GM21825 (cell line): ENCODE measurements at regions not wholly inside any gene's neighbourhood (a gene's known extent, or its start where the extent isn't known, plus 50 kb on each side); places are given as distances from the start of the nearest gene placed in this dataset.

Experiments
- ATAC-seq: cut with Tn5 transposase; IDR thresholded peaks from one replicate; pipeline ENCODE4 v1.9.1; 2021; ENCODE audit warnings: mild to moderate bottlenecking, moderate library complexity; ENCODE audit not compliant: unreplicated experiment

DNA sequence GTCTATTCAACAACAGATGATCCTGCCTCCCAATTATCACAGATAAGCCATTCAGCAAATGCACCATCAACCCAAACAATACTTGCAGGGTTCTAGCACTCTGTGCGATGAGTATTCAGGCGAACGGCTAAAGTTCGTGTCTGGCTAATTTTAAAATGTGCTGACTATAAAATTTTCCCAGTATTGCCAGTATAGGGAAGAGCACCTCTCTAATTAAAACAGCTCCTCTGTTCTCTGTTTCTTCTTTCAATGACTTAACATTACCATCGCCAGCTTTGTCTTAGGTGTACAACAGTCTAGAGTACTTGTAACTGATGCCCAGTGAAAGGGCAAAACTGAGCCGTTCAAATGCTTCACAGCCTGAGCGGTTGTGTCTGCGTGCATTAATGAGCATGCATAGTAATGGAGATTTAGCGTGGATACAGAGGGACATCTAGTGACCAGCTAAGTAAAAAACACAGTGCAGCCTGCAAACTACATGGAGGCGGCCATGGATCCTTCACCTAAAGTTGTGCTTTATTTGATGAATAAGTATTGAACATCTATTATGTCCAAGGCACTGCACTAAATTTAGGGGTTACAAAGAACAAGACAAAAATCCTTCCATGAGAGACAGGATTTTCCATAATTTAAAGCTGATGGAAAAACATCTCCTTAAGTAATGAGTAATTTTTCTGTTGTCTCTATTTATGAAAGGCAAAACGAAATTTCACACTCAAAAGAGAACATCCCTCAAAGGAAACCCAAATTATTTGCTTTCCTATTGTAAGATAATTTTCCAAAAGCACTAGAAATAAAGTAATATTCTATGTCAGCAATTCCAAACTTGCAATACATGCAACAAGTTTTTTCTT lies 120.0 kb downstream of the SETD4 start:
- ATAC-seq, result no peak

DNA sequence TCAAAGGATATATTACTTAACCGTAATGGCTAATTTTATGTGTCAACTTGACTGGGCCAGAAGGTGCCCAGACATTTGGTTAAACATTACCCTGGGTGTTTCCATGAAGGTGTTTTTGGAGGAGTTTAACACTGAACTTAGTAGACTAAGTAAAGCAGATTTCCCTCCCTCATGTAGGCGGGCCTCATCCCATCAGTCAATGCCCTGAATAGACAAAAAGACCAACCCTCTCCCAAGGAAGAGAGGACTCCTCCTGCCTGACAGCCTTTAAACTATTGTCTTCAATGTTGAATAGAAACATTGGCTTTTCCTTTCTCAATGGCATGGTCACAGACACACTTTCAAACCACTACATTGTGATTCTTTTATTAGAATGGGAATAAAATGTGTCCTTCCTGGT lies 121.9 kb downstream of the SETD4 start:
- ATAC-seq, result no peak

DNA sequence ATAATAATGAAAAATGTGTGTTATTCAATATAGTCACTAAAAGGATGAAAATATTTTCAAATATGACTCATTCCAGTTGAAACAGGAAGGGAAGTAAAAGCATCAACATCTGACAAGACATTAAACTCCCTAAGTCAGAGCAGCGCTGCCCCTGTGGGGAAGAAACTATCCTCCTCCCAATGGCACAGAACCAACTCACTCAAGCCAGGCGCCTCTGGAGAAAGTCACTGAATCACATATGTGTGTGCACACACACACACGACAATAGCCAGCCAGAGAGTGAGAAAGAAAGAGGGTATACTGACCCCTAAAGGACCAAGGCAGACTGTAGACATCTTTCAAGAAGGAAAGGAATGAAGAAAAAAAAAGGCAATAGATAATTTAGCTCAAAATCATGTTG lies 126.9 kb downstream of the SETD4 start:
- ATAC-seq, result no peak

DNA sequence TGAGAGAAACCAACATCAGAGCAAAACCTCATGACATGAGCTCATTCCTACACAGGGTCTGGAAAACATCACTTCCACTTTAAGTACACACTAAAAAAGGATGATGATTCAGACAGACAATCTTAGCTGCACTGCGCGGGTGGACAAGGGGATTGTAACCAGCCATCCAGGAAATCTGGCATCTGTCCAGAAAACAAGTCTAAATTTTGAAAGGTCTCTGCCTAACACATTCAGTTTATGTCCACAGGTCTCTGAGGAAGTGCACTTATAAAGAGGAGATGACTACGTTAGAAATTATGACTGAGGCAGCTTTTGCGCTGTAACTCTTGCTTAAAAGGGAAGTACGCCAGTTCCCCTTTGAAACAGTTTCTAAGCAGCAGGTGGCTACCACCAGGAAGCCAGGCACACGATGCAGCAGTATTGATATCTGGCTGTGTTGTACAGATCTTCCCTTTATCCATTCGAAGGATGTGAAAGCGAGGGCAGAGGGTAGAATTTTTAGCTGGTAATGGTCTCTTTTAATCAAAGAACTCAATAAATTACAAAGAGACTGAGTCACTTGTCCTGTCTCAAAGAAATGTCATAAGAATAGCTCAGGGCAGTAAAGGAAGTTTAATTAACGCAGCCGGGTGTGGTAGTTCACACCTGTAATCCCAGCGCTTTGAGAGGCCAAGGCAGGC lies 128.0 kb downstream of the SETD4 start:
- peak; percentile 81 for ATAC-seq

DNA sequence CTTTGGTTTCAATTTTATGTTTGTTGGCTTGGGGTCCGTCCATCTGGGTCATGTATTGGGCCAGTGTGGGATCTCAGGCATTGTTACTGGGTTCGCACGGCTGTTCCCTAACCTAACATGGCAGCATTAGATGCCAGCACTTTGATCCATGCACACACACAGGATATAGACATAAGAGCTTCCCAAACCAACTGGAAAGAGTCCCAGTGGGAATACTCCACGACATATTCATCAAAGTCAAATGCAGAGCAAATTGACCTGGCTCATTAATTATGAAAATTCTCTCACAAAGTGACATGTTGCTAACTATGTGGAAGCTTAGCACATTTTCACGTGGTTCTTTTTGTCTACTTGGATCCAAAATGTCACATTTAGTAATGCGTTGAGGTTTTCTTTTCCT lies 130.4 kb downstream of the SETD4 start:
- ATAC-seq, result no peak

DNA sequence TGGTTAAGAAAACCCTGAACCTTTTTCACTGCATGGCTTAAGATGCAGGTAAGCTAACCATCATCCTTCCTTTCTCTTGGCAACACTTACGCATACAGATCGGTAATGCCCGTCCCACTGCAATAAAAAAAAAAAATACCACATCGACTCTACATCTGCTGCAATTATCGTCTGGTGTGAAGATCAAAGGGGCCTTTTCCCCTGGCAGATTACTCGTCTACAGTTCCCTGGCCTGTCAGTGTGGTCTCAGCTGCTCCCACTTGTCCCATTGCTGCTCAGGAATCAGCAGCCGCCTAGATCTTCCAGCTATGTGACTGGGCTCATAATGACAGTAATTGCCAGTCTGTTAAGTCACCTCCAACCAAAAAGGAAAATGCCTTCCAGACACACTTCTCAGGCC lies 133.1 kb downstream of the SETD4 start:
- ATAC-seq, result no peak

DNA sequence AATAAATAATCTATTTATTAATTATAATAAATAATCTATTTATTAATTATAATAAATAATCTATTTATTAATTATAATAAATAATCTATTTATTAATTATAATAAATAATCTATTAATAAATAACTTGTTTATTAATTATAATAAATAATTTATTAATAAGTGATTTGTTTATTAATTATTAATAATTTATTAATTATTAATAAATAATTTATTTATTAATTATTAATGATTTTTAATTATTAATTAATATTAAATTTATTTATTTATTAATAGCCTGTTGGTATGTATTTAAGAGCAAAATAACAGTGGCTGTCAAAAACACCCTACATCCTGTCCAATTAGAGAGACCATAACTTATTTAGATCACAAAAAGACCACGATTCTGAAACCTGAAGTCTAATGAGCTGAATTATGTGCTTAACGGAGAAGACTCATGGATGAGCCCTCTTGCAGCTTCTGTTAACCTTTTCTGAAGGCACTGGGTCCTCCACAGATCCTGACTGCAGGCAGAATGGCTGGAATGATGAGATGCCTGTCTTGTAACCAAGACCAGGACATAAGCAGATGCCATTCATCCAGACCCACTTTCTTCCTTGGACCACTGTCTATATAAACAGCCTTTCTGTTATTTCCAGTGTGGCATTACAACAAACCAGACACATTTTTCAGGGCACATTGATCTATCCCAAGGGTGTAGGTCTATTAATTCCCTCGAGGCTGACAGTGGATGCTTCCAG lies 134.2 kb downstream of the SETD4 start:
- no peak for ATAC-seq

DNA sequence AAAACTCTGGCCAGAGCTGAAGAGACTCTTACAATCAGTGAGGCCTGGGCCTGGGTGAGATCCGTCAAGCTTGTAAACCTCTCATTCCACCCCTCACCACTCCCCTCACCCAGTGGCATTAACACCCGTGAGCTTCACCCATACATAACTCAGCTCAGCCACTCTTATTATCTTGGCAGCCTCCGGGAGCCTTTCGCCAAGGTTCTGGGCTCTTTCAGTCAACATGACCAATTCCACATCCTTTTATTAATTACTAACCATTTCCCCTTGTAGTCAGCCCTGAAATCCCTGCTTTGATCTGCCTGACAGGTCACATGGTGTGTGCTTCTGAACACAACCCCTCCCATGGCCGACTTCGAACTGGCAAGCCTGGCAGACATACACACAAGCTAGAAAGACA lies 134.8 kb downstream of the SETD4 start:
- no peak for ATAC-seq

DNA sequence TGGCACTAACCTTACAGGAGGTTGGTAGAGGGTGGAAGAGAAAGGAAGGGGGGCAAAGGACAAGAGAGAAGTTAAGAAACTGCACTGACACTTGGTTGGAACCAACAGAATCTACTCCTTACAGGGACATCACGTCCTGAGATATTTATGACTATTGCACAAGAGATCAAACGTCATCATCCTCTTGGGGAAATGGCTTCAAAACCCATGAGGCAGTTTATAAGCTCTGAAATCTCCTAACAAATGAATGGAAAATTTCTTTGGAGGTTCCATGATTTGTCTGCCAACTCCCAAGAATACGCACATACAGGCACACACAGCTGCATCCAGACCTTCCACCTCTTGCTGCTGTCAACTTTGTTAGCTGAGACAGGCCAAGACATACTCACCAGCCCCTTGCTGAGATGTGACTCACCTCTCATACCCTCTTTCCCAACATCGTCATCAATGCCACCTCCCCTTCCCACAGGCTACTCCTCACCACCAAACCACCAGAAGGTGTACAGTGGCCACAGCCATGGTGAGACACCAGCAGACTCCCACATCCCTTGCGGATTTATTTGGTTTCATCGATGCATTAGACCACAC lies 135.5 kb downstream of the SETD4 start:
- no peak for ATAC-seq

DNA sequence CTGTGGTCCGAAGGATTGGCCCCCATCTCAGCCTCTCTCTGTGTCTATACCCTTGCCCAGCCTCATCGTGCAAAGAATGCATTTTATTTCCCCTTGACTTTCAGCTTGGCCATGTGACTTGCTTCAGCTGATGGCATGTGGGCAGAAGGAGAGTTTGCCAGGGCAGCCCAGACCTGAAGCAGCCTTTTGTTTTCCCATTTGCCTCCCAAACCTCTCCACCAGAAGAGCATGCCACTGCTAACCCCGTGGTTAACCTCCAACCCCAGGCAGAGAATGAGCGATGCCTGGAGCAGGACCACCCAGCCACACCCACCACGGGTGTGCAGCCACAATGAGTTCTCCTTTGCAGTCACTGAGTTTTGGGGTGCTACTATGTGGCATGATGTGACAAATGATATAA lies 136.4 kb downstream of the SETD4 start:
- no peak for ATAC-seq

DNA sequence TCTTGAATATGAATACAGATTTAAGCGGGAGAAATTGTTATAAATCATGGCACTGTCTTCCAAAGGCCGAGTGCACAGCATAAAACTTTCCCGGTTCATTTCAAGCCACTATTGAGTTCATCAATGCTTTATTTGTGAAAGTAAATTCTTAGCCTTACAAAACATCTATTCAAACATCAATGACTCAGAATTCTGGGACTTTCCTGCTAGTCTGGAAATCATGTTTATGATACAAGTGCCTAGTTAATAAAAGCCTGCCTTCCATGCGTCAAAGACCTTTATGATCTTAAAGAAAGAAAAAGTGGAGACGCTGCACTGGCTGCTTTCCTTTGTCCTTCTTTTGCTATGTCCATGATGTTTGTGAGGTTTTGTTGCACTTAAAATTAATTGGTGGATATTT lies 137.7 kb downstream of the SETD4 start:
- ATAC-seq, result no peak

DNA sequence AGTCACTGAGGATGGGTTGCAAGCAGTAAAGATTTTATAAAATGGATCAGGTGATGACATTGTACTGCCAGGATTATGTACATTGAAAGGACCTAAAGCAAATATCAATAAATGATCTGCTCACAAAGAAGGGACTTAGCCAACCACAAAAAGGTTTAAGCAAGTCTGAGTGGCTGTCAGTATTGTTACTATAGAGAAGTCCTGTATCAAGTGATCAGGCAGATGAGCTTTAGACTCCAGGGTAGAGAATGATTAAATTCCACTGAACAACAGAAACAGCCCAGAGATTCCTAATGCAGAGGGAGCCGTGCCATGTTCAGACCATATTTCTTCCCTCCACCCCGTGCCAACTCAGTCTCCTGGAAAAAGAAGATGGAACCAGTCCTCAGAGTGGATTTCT lies 138.9 kb downstream of the SETD4 start:
- ATAC-seq, result no peak

DNA sequence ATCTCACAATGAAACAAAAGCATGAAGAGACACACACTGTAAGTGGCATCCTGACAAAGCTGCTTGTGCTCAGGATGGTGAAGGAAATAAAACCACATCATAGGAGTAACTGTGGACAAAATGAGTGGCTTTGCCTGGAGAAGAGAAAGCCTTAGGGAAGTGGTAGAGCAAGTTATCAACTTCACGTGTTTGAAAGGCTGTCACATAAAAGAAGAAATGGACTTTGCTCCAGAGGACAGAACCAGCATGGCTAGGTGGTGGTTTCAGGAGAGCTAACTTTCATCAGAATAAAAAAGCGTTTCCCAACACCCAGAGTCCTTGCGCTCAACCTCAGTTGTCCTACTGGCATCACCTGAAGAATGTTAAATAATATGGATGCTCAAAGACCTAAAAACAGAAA lies 139.9 kb downstream of the SETD4 start:
- no peak for ATAC-seq

DNA sequence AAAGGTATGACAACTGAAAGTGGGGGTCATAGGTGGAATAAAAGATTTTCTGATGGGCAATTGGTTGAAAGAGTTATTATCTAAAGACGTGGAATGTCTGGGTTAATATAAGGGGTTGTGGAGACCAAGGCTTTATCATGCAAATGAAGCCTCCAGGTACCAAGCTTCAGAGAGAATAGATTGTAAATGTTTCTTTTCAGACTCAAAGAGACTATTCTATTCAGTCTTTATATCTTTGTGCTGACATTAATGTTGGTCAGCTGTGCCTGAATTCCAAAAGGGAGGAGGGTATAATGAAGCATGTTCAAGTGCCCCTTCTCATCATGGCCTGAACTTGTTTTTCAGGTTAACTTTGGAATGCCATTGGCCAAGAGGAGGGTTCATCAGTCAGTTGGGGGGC lies 145.3 kb downstream of the SETD4 start:
- no peak for ATAC-seq

DNA sequence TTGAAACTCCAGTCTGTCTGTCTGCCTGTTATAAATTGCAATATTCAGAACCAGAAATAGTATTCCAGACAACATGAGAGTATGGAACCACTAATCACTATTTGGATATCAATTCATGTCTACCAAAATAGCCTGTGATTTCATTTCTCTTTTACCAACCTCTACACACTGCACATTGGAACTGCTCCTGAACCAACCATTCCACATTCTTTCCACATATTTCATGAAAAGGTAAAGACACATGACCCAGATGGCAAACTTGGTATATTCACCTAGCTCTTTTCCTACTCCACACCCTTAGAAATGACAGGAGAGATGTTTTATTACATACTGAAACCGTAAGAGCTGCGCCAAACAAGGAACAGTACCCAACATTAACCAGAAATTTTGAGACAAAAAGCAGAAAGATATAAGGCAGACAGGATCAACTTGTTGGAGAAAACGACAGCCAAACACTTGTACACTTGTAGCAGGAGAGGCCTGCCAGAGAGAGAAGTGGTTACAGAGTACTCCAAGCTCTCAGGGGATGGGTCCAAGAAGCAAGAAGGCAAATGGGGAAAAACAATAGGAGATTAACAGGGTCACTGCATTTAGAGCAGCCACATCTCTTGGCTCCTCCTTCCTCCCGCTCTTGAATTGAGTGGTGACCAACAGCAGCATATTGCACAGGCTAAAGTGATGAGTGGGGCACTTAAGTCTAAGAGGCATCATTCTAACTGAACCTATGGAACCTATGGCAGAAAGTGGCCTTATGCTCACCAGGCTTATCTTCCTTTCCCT lies 148.7 kb downstream of the SETD4 start:
- no peak for ATAC-seq

DNA sequence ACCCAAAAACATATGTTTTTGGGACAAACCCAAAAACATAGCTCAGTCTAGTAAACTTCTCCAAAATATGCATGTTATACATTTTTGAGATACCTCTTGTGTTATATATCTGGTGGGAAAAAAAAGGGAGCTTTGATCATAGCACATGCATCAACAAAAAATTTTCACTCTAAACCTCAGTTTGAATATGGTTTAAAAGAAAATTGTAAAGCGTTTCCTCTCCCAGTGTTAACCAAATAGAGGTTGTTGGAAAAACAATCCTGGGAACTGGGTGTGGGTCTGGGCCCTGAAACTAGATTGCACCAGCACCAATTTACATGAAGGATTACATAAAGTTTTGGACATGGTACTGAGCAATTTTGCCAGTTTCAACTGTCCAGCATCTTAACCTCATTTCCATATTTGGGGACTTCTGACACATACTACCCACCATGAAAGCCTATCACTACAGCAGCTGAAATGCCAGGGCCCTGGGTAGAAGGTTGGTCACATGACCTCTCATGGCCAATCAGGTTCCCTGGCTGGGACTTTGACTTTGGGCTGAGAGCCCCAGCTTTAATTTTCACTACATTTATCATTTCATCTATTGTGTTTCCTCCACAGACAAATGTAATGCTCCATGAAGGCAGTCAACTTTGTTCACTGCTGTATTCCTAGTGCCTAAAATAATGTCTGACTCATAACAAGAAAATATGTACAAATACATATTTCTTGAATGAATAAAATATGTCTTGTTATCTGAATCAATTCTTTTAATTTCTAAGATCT lies 150.7 kb downstream of the SETD4 start:
- no peak for ATAC-seq

DNA sequence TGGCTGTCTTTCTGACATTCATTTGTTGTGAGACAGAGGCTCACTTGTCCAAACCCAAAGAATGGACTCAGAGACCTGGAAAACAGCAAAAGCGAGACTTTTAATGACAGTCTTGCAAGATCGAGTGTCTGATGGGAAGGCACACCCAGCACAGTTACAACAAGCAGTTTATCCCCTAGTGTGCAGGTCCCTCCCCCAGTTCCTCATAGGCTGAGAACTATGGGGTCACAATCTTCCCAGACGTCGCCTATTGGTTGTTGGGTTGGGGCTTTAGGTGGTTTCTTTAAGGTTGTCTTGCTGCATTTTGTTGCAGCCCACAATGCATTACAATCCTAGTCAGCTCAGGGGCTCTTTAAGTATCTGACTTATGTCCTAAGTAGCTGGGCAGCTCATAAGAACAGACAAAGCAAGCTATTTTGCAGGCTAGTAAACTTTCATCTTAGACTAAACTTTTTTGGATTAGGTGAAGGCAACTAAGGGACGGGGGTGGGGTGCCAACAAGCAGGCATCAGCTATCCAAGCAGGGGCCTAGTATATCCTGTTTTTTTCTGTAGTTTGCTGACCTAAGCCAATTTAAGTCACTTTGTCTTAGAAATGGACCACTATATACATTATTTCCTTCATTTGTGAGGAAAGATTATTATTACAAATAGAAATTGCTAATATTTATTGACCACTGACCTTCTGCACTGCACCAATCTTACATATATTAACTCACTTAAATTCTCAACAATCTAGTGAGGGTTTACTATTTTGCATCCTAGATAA lies 151.8 kb downstream of the SETD4 start:
- ATAC-seq, result no peak

DNA sequence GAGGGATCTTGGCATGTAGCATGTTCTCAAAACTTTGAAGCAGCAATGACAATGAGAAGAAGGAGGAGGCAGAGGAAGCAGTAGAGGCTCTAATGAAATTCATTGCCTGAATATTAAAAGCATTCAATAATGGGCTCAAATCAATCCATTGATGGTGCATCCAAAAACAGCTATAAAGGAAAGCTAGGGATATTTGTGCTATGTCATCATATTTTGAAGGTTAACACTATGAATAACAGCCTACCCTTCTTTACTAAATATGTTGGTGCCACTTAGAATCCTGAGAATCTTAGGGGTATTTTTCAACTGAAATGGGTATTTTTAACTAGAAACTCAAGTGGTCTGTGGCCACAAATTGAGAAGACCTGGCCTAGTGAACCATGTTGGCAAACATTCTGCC lies 153.7 kb downstream of the SETD4 start:
- ATAC-seq, result no peak

DNA sequence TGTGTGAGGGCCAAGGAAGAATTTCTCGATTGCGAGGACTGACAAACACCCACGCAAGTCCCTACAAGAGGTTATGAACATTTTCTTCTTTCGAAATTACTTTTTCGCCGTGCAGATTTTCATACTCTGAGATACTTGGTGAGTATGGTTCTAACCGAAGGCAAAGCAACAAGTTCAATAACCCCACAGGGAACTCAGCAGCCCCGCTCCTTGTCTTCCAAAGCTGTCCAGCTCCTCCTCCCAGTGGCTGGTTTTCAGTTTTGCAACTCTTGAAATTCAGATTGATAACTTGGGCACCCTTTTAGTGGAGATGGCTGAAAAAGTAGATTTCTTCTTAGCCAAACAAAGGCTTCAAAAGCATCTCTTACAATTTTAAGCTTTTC lies 154.4 kb downstream of the SETD4 start:
- ATAC-seq, result no peak
